ENCODE measurements at regions not wholly inside any gene's neighbourhood (a gene's known extent, or its start where the extent isn't known, plus 50 kb on each side); places are given as distances from the start of the nearest gene placed in this dataset.

DNA sequence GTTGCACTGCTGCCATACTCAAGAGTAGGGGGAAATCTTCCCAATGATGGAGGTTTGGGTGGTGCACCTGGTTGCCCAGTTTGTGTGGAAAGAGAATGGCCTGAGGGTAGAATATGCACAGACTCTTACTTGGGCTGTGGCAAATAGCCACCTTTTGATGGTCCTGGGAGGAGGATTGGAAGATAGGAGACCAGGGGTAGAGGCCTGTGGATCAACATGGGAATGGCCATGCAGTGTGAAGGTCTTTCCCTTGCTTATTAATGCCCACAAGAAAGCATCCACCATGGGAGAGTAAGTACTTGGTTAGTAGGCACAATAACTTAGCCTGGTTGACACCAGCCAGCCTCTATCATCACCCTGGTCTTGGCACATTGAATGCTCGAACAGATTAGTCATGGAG lies 156.8 kb upstream of the LEF1 start:
- Histone ChIP-seq H3K27ac (ENCODE audit: low read depth in 1 of 2, low read length in 1 of 2) (no peak overlapping the region), H3K27me3 (ENCODE audit: control insufficient read depth in 3 of 3, insufficient read depth in 3 of 3, low read length in 2 of 3) (no peaks in the 10 kb centered on the region), H3K4me3 (no peak overlapping the region), H3K9me3 (ENCODE audit: control insufficient read depth in 4 of 4, insufficient read depth in 3 of 4, low read length in 3 of 4) (peaks cover 0 to 4% (median 0%) of the 10 kb centered on the region in 4 donors), H3K36me3 (ENCODE audit: control insufficient read depth in 4 of 4, insufficient read depth in 4 of 4, low read length in 4 of 4) (no peaks in the 10 kb centered on the region), H3K4me1 (ENCODE audit: control insufficient read depth in 5 of 5, insufficient read depth in 5 of 5, low read length in 5 of 5) (no peaks in the 10 kb centered on the region), H3K9ac (ENCODE audit: insufficient read depth in 1 of 2, low read length in 2 of 2) (no peak overlapping the region)
- TF ChIP-seq, protein P1, sequence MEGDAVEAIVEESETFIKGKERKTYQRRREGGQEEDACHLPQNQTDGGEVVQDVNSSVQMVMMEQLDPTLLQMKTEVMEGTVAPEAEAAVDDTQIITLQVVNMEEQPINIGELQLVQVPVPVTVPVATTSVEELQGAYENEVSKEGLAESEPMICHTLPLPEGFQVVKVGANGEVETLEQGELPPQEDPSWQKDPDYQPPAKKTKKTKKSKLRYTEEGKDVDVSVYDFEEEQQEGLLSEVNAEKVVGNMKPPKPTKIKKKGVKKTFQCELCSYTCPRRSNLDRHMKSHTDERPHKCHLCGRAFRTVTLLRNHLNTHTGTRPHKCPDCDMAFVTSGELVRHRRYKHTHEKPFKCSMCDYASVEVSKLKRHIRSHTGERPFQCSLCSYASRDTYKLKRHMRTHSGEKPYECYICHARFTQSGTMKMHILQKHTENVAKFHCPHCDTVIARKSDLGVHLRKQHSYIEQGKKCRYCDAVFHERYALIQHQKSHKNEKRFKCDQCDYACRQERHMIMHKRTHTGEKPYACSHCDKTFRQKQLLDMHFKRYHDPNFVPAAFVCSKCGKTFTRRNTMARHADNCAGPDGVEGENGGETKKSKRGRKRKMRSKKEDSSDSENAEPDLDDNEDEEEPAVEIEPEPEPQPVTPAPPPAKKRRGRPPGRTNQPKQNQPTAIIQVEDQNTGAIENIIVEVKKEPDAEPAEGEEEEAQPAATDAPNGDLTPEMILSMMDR (IDR thresholded peaks at IDR 0.05; ENCODE audit: control extremely low read depth, extremely low read depth) = no peak
- DNase-seq (no peak), ATAC-seq (ENCODE audit: insufficient read depth, low FRiP score) (no peak)
- WGBS, 2 donors = 92 to 97% methylated on average over 1 of the region's 1 CpG

DNA sequence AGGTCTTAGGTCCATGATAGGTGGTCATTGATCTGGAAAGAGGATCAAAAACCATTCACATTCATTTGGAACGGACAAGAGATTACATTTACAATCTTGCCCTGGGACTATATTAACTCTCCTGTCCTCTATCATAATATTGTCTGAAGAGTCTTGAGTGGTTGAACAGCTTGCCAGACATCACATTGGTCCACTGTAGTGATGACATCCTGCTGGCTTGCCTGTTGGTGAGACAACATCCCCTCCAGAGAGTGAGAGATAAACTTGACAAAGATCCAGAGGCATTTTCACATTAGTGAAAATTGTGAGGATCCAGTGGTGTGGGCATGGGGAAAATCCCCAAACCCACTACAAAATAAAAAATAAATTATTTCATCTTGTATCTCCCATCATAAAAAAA lies 155.7 kb upstream of the LEF1 start:
- ATAC-seq (ENCODE audit: insufficient read depth, low FRiP score) (no peak), DNase-seq (no peak)
- H3K27me3 ChIP-seq (ENCODE audit: control insufficient read depth in 3 of 3, insufficient read depth in 3 of 3, low read length in 2 of 3) = no peaks in the 10 kb centered on the region
- no peak overlapping the region for H3K4me3 ChIP-seq
- TF ChIP-seq, protein P1 (IDR thresholded peaks at IDR 0.05; ENCODE audit: control extremely low read depth, extremely low read depth) = no peak
- no peak overlapping the region for H3K27ac ChIP-seq (ENCODE audit: low read depth in 1 of 2, low read length in 1 of 2)
- H3K9me3 ChIP-seq (ENCODE audit: control insufficient read depth in 4 of 4, insufficient read depth in 3 of 4, low read length in 3 of 4) = peaks cover 0 to 4% (median 0%) of the 10 kb centered on the region in 4 donors
- 94% methylated on average over 1 of the region's 1 CpG for WGBS, 2 donors
- H3K9ac ChIP-seq (ENCODE audit: insufficient read depth in 1 of 2, low read length in 2 of 2) = no peak overlapping the region
- H3K36me3 ChIP-seq (ENCODE audit: control insufficient read depth in 4 of 4, insufficient read depth in 4 of 4, low read length in 4 of 4) = no peaks in the 10 kb centered on the region
- no peaks in the 10 kb centered on the region for H3K4me1 ChIP-seq (ENCODE audit: control insufficient read depth in 5 of 5, insufficient read depth in 5 of 5, low read length in 5 of 5)

DNA sequence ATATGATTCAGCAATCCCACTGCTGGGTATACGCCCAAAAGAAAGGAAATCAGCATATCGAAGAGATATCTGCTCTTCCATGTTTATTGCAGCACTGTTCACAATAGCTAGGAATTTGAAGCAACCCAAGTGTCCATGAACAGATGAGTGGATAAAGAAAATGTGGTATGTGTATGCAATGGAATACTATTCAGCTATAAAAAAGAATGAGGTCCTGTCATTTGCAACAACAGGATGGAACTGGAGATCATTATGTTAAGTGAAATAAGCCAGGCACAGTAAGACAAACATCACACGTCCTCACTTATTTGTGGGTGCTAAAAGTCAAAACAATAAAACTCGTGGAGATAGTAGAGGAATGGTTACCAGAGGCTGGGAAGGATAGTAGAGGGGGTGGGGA lies 153.8 kb upstream of the LEF1 start:
- Histone ChIP-seq H3K9me3 (ENCODE audit: control insufficient read depth in 4 of 4, insufficient read depth in 3 of 4, low read length in 3 of 4) (peaks cover 0 to 4% (median 0%) of the 10 kb centered on the region in 4 donors), H3K4me3 (no peak overlapping the region), H3K36me3 (ENCODE audit: control insufficient read depth in 4 of 4, insufficient read depth in 4 of 4, low read length in 4 of 4) (no peaks in the 10 kb centered on the region), H3K4me1 (ENCODE audit: control insufficient read depth in 5 of 5, insufficient read depth in 5 of 5, low read length in 5 of 5) (no peaks in the 10 kb centered on the region), H3K9ac (ENCODE audit: insufficient read depth in 1 of 2, low read length in 2 of 2) (no peak overlapping the region), H3K27me3 (ENCODE audit: control insufficient read depth in 3 of 3, insufficient read depth in 3 of 3, low read length in 2 of 3) (no peaks in the 10 kb centered on the region), H3K27ac (ENCODE audit: low read depth in 1 of 2, low read length in 1 of 2) (no peak overlapping the region)
- no peak for DNase-seq
- TF ChIP-seq, protein P1 (IDR thresholded peaks at IDR 0.05; ENCODE audit: control extremely low read depth, extremely low read depth) = no peak
- WGBS, 2 donors = 90 to 93% methylated on average over 4 of the region's 4 CpGs
- no peak for ATAC-seq (ENCODE audit: insufficient read depth, low FRiP score)

- DNase-seq (peak in 1 of 3 donors; percentile 17), ATAC-seq (ENCODE audit: insufficient read depth, low FRiP score) (no peak)
- Histone ChIP-seq H3K9me3 (ENCODE audit: control insufficient read depth in 4 of 4, insufficient read depth in 3 of 4, low read length in 3 of 4) (peaks cover 0 to 4% (median 0%) of the 10 kb centered on the region in 4 donors), H3K27me3 (ENCODE audit: control insufficient read depth in 3 of 3, insufficient read depth in 3 of 3, low read length in 2 of 3) (no peaks in the 10 kb centered on the region), H3K9ac (ENCODE audit: insufficient read depth in 1 of 2, low read length in 2 of 2) (no peak overlapping the region), H3K36me3 (ENCODE audit: control insufficient read depth in 4 of 4, insufficient read depth in 4 of 4, low read length in 4 of 4) (no peaks in the 10 kb centered on the region), H3K4me3 (no peak overlapping the region), H3K27ac (ENCODE audit: low read depth in 1 of 2, low read length in 1 of 2) (no peak overlapping the region), H3K4me1 (ENCODE audit: control insufficient read depth in 5 of 5, insufficient read depth in 5 of 5, low read length in 5 of 5) (no peaks in the 10 kb centered on the region)
- WGBS, 2 donors = 27 to 55% methylated on average over 1 of the region's 1 CpG
- TF ChIP-seq, protein P1 (IDR thresholded peaks at IDR 0.05; ENCODE audit: control extremely low read depth, extremely low read depth) = no peak
These were observed 151.3 kb upstream of the LEF1 start for GRCh38 chr4:108320061-108320460.
